Trophoblast cell (in vitro differentiated cells and primary cell): ENCODE measurements at regions not wholly inside any gene's neighbourhood (a gene's known extent, or its start where the extent isn't known, plus 50 kb on each side); places are given as distances from the start of the nearest gene placed in this dataset.

Source experiments
- DNase-seq, 2 donors: peaks; one replicate each; pipeline ENCODE4 v3.0.0-alpha.2; 2016
- H2AFZ ChIP-seq: 2 replicates; pipeline ENCODE4 v1.6.1; 2013; ENCODE audit warnings: low read length, moderate library complexity, mild to moderate bottlenecking; ENCODE audit not compliant: insufficient read depth, poor library complexity
- H2AK5ac ChIP-seq: 2 replicates; pipeline ENCODE4 v1.6.1; 2013; ENCODE audit warnings: mild to moderate bottlenecking, low read length
- H2BK120ac ChIP-seq: 2 replicates; pipeline ENCODE4 v1.6.1; 2013; ENCODE audit warnings: low read length, mild to moderate bottlenecking, moderate library complexity; ENCODE audit not compliant: insufficient read depth, poor library complexity
- H2BK12ac ChIP-seq: 2 replicates; pipeline ENCODE4 v1.6.1; 2013; ENCODE audit warnings: mild to moderate bottlenecking, low read length, moderate library complexity
- H2BK5ac ChIP-seq: 2 replicates; pipeline ENCODE4 v1.6.1; 2013; ENCODE audit warnings: low read length, low read depth, moderate library complexity, mild to moderate bottlenecking; ENCODE audit not compliant: poor library complexity
- H3K14ac ChIP-seq: 2 replicates; pipeline ENCODE4 v1.6.1; 2013; ENCODE audit warnings: mild to moderate bottlenecking, low read length
- H3K18ac ChIP-seq: 2 replicates; pipeline ENCODE4 v1.6.1; 2013; ENCODE audit warnings: mild to moderate bottlenecking, low read length
- H3K23ac ChIP-seq: 2 replicates; pipeline ENCODE4 v1.6.1; 2013; ENCODE audit warnings: low read length
- H3K27ac ChIP-seq: 2 replicates; pipeline ENCODE4 v1.5.1; 2013; ENCODE audit warnings: low read depth, mild to moderate bottlenecking, inconsistent platforms, low read length, moderate library complexity
- H3K27me3 ChIP-seq: 2 replicates; pipeline ENCODE4 v1.6.1; 2013; ENCODE audit warnings: inconsistent platforms, mild to moderate bottlenecking, low read length, moderate library complexity; ENCODE audit not compliant: insufficient read depth
- H3K36me3 ChIP-seq, 2 experiments: 1 replicate in 1 of 2; 2 replicates in 1 of 2; pipeline ENCODE4 v1.6.1; 2013; ENCODE audit warnings: low read length in 2 of 2, mild to moderate bottlenecking in 2 of 2, moderate library complexity in 1 of 2; ENCODE audit not compliant: insufficient read depth in 2 of 2, control insufficient read depth in 1 of 2
- H3K4ac ChIP-seq: 2 replicates; pipeline ENCODE4 v1.6.1; 2013; ENCODE audit warnings: low read depth, mild to moderate bottlenecking, low read length, moderate library complexity
- H3K4me1 ChIP-seq, 2 experiments: 1 replicate in 1 of 2; 2 replicates in 1 of 2; pipeline ENCODE4 v1.6.1; 2013; ENCODE audit warnings: low read length in 2 of 2, mild to moderate bottlenecking in 2 of 2, moderate library complexity in 1 of 2; ENCODE audit not compliant: insufficient read depth in 2 of 2, control insufficient read depth in 1 of 2
- H3K4me2 ChIP-seq: 2 replicates; pipeline ENCODE4 v1.6.1; 2013; ENCODE audit warnings: inconsistent platforms, mild to moderate bottlenecking, low read length, moderate library complexity
- H3K4me3 ChIP-seq: 2 replicates; pipeline ENCODE4 v1.5.1; 2013; ENCODE audit warnings: mild to moderate bottlenecking, low read depth, low read length, inconsistent platforms
- H3K79me1 ChIP-seq: one replicate; pipeline ENCODE4 v1.6.1; 2013; ENCODE audit warnings: low read length
- H3K79me2 ChIP-seq: 2 replicates; pipeline ENCODE4 v1.6.1; 2013; ENCODE audit warnings: low read length, mild to moderate bottlenecking; ENCODE audit not compliant: control insufficient read depth, insufficient read depth, poor library complexity
- H3K9ac ChIP-seq: 2 replicates; pipeline ENCODE4 v1.6.1; 2013; ENCODE audit warnings: mild to moderate bottlenecking, low read length
- H3K9me3 ChIP-seq: 2 replicates; pipeline ENCODE4 v1.6.1; 2013; ENCODE audit warnings: low read depth, mild to moderate bottlenecking, control low read depth, inconsistent platforms, low read length; ENCODE audit not compliant: insufficient read depth
- H4K12ac ChIP-seq: 2 replicates; pipeline ENCODE4 v1.6.1; 2013; ENCODE audit warnings: low read depth, mild to moderate bottlenecking, low read length, moderate library complexity
- H4K8ac ChIP-seq: 2 replicates; pipeline ENCODE4 v1.6.1; 2013; ENCODE audit warnings: low read depth, mild to moderate bottlenecking, low read length, moderate library complexity
- H4K91ac ChIP-seq: one replicate; pipeline ENCODE4 v1.6.1; 2013; ENCODE audit warnings: low read depth, mild to moderate bottlenecking, low read length, moderate library complexity
- WGBS: extraction: QIAGEN DNeasy Blood & Tissue Kit; methylation state at CpG from one replicate; pipeline ENCODE4 v1.1.7; 2013; ENCODE audit warnings: missing lambda C conversion rate; ENCODE audit not compliant: insufficient read length, insufficient coverage; ENCODE audit errors: extremely low coverage; 5-methylcytosine and 5-hydroxymethylcytosine counted together

GRCh38 chr22:44633647-44634046 is 68.4 kb upstream of the PRR5 start:
- no peak overlapping the region for H4K91ac ChIP-seq
- H3K27me3 ChIP-seq: no peaks in the 10 kb centered on the region
- no peak overlapping the region for H2BK5ac ChIP-seq
- no peak overlapping the region for H3K4me2 ChIP-seq
- H2BK120ac ChIP-seq: no peak overlapping the region
- H3K9ac ChIP-seq: no peak overlapping the region
- H3K14ac ChIP-seq: no peak overlapping the region
- no peak for DNase-seq
- no peaks in the 10 kb centered on the region for H3K79me1 ChIP-seq
- no peak overlapping the region for H4K8ac ChIP-seq
- no peak overlapping the region for H3K18ac ChIP-seq
- H3K4me1 ChIP-seq: no peaks in the 10 kb centered on the region
- H3K23ac ChIP-seq: no peak overlapping the region
- no peak overlapping the region for H3K27ac ChIP-seq
- H3K4me3 ChIP-seq: no peak overlapping the region
- H2BK12ac ChIP-seq: no peak overlapping the region
- no peak overlapping the region for H3K4ac ChIP-seq
- H3K9me3 ChIP-seq: peaks cover 7% of the 10 kb centered on the region
- WGBS: 100% methylated on average over 4 of the region's 4 CpGs
- no peak overlapping the region for H2AFZ ChIP-seq
- H3K36me3 ChIP-seq: no peaks in the 10 kb centered on the region
- no peak overlapping the region for H4K12ac ChIP-seq
- H3K79me2 ChIP-seq: no peaks in the 10 kb centered on the region
- no peak overlapping the region for H2AK5ac ChIP-seq

- H2AK5ac ChIP-seq: no peak overlapping the region
- H3K23ac ChIP-seq: no peak overlapping the region
- H4K91ac ChIP-seq: no peak overlapping the region
- H2BK5ac ChIP-seq: no peak overlapping the region
- no peak overlapping the region for H3K4me2 ChIP-seq
- no peaks in the 10 kb centered on the region for H3K4me1 ChIP-seq
- H3K27me3 ChIP-seq: no peaks in the 10 kb centered on the region
- no peak overlapping the region for H3K9ac ChIP-seq
- no peak overlapping the region for H4K8ac ChIP-seq
- H2AFZ ChIP-seq: no peak overlapping the region
- H3K14ac ChIP-seq: no peak overlapping the region
- H3K27ac ChIP-seq: no peak overlapping the region
- H3K36me3 ChIP-seq: no peaks in the 10 kb centered on the region
- H3K79me2 ChIP-seq: no peaks in the 10 kb centered on the region
- H2BK120ac ChIP-seq: no peak overlapping the region
- no CpG with 5 or more reads among the region's 7 CpGs for WGBS
- no peak for DNase-seq
- no peak overlapping the region for H3K4ac ChIP-seq
- no peak overlapping the region for H2BK12ac ChIP-seq
- H3K9me3 ChIP-seq: peaks cover 7% of the 10 kb centered on the region
- no peak overlapping the region for H3K4me3 ChIP-seq
- no peak overlapping the region for H3K18ac ChIP-seq
- H3K79me1 ChIP-seq: no peaks in the 10 kb centered on the region
- H4K12ac ChIP-seq: no peak overlapping the region
These were observed 69.2 kb upstream of the PRR5 start for GRCh38 chr22:44632541-44633396.

- no peak overlapping the region for H4K12ac ChIP-seq
- H3K27me3 ChIP-seq: no peaks in the 10 kb centered on the region
- H2BK5ac ChIP-seq: no peak overlapping the region
- peaks cover 10% of the 10 kb centered on the region for H3K9me3 ChIP-seq
- no peak overlapping the region for H2BK12ac ChIP-seq
- H3K79me2 ChIP-seq: no peaks in the 10 kb centered on the region
- H3K23ac ChIP-seq: no peak overlapping the region
- H3K27ac ChIP-seq: no peak overlapping the region
- H3K4me1 ChIP-seq: no peaks in the 10 kb centered on the region
- H3K4ac ChIP-seq: no peak overlapping the region
- H4K91ac ChIP-seq: no peak overlapping the region
- no peak overlapping the region for H4K8ac ChIP-seq
- H3K9ac ChIP-seq: no peak overlapping the region
- no peak overlapping the region for H3K4me2 ChIP-seq
- H3K36me3 ChIP-seq: no peaks in the 10 kb centered on the region
- H3K79me1 ChIP-seq: no peaks in the 10 kb centered on the region
- H3K18ac ChIP-seq: no peak overlapping the region
- WGBS: no CpG with 5 or more reads among the region's 3 CpGs
- H3K14ac ChIP-seq: no peak overlapping the region
- DNase-seq: no peak
- no peak overlapping the region for H2AFZ ChIP-seq
- no peak overlapping the region for H2BK120ac ChIP-seq
- no peak overlapping the region for H2AK5ac ChIP-seq
- no peak overlapping the region for H3K4me3 ChIP-seq
These were observed 71.2 kb upstream of the PRR5 start for GRCh38 chr22:44630826-44631225.

- Histone ChIP-seq H2AFZ (no peak overlapping the region), H3K4me2 (no peak overlapping the region), H2AK5ac (no peak overlapping the region), H3K14ac (no peak overlapping the region), H3K79me2 (no peaks in the 10 kb centered on the region), H3K4ac (no peak overlapping the region), H3K27me3 (no peaks in the 10 kb centered on the region), H2BK120ac (no peak overlapping the region), H3K79me1 (no peaks in the 10 kb centered on the region), H3K18ac (no peak overlapping the region), H3K9me3 (peaks cover 5% of the 10 kb centered on the region), H4K12ac (no peak overlapping the region), H3K9ac (no peak overlapping the region), H4K91ac (no peak overlapping the region), H2BK5ac (no peak overlapping the region), H3K36me3 (no peaks in the 10 kb centered on the region), H2BK12ac (no peak overlapping the region), H4K8ac (no peak overlapping the region), H3K4me1 (no peaks in the 10 kb centered on the region), H3K27ac (no peak overlapping the region), H3K4me3 (no peak overlapping the region), H3K23ac (no peak overlapping the region)
- WGBS: no CpG with 5 or more reads among the region's 9 CpGs
- no peak for DNase-seq
These were observed 73.2 kb upstream of the PRR5 start for GRCh38 chr22:44628835-44629234.
